Left kidney (tissue), 1 donor: ENCODE measurements at regions not wholly inside any gene's neighbourhood (a gene's known extent, or its start where the extent isn't known, plus 50 kb on each side); places are given as distances from the start of the nearest gene placed in this dataset.

Source experiments
- DNase-seq: peaks from one replicate; pipeline ENCODE4 v3.0.0-alpha.2; 2013

DNA sequence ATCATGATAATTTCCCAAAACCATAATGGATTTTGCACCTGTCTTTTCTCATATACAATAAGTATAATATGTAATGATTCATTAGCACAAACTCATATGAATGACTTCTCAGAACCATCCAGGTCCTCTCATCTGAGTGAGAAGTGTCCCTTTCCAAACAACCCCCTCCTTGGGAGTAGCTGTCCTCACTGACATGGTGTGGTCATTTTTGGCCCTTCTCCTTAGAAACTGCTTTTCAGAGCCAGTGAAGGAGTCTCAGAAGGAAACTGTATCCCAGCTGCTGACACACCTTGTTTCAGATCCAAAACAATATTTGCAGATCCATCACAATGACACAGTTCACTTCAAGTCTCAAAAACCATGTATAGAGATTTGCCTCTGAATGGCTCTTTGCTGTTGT, 95.5 kb downstream of the MIS18A start:
- no peak for DNase-seq

- DNase-seq: no peak
Measured at GRCh38 chr21:32182449-32182848, 96.4 kb downstream of the MIS18A start.

DNA sequence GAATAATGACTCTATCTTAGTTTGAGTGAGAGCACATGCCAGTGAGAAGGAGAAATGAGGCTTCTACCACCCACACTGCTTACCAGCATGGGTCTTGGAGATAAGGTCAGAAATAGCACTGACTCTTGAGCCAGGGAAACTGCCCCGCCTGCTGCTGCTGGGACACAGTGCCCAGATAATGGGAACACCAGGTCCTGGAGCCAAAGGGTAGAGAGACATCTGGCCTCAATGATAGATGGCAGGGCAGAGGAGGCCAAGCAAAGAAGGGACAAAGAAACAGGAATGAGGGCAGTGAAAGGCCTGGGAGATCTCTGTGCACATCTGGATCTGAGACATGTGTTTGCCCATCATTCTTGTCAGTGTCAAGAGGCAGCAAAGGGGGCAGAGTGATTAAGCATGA, 97.4 kb downstream of the MIS18A start:
- no peak for DNase-seq

GRCh38 chr21:32174819-32175218, 104.0 kb downstream of the MIS18A start:
- DNase-seq: no peak

DNA sequence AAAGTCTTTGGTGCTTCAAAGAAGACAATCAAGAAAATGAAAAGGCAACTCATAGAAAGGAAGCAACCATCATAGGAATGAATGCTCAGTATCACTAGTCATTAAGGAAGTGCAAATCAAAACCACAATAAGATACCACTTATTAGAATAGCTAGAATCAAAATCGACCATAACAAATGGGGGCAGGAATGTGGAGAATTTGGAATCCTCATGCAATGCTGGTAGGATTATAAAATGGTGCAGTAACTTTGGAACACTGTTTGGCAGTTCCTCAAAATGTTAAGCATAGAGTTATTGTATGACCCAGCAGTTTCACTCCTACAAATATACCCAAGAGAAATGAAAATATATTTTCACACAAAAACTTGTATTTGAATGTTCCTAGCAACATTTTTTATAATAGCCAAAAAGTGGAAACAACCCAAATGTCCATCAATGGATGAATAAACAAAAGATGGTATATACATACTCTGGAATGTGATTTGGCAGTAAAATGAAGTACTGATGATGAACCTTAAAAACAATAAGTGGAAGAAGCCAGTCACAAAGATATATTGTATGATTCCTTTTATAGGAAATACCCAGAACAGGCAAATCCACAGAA, 105.6 kb downstream of the MIS18A start:
- DNase-seq: no peak

DNA sequence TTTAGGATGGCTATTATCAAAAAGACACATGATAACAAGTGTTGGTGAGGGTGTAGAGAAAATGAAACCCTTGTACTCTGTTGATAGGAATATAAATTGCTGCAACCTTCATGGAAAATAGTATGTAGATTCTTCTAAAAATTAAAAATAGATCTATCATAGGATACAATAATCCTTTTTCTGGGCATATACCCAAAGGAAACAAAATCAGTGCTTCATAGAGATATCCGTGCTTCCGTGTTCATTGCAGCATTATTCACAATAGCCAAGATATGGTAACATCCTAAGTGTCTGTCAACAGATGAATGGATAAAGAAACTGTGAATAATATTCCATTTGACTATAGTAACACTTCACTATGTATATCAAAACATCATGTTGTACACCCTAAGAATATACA, 106.7 kb downstream of the MIS18A start:
- no peak for DNase-seq

DNA sequence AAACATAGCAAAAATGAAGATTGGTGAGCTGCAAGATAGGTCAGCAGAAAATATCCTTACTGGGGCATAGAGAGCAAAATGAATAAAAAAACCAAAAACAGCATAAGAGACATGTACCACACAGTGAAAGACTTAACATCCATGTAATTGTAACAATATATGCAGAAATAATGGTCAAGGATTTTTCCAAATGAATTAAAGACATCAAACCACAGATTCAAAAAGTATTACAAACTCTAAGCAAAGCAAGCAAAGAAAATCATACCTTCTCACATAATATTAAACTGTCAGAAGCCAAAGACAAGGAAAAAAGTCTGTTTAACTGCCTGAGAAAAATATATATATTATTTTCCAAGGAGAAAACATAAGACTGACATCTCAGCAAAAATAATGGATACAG, 111.3 kb downstream of the MIS18A start:
- DNase-seq: no peak

DNA sequence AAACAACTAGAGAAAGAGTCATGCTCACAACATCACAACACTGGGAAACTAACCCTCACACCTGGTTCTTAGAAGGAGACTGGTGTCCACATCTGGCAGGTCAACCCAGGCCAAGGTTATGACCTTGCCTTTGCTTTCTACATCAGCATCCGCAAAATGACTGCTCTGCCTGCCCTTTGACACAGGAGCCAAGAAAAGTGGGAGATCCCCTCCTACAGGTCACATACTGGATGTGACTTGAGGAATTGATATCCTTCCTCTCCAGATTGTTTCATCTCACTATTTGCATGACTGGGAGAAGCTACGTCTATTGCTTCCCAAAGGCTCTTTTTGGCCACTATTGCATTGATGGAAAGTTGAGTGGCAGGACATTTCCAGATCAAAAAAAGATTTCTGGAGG, 115.5 kb downstream of the MIS18A start:
- no peak for DNase-seq

DNA sequence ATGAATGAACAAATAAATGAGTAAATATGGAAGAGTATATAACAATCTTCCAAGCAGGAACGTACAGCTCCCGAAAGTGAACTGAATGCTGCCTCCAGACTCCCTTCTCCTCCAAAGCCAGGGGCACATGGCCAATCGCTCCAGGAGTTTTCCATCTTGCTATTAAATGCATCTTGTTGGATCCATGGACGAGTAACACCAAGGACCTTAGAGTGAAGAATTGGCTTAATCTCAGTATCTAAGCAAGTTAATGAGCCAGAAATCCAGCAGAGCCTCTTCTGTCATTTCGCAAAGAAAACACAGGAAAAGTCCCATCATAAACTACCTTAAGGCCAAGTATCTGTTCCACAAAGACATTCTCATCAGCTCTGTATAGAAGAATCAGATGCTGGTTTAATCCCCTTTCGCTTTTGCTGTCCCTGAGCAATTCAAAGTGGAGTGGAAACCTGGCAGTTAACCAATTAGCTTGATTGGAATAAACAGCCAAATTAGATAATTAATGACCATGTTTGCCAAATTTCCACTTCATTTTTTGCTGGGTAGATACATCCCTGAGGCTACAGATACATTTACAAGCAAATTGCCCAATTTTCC, 116.0 kb downstream of the MIS18A start:
- no peak for DNase-seq

DNA sequence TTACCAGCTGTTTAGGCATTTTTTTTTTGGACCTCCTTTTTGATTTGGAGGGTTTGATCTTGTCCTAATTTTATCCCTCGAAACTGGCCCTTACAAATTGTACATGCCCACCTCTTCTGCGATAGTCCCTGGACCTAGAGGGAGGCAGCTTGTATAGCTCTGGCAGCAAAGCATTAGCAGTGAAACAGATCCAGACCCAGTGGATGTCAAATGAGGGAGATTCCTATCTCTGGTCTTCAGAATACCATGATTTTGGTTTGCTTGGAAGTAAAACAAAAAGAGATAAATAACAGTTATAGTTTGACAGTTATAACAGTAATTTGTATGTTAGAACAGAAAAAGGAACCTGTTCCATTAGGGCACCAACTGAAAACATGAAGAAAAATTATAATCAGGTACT, 123.6 kb downstream of the MIS18A start:
- DNase-seq: no peak

DNA sequence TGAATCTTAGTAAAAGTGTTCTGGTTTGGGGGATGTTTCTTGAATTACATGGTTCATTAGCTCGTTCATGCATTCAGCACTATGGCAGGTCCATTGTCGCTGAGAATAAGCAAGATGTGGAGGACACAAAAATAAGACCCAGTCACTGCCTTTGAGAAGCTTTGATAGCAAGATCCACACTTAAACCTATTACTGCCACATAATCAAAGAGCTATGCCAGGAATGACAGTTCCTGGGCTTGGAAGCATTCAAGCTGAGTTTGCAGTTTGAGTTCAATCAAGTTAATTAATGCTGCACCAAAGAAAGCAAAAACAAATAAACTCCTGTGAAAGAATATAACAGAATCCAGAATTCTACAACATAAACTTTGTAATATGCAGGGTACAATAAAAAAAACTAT, 131.8 kb downstream of the MIS18A start:
- DNase-seq: no peak

DNA sequence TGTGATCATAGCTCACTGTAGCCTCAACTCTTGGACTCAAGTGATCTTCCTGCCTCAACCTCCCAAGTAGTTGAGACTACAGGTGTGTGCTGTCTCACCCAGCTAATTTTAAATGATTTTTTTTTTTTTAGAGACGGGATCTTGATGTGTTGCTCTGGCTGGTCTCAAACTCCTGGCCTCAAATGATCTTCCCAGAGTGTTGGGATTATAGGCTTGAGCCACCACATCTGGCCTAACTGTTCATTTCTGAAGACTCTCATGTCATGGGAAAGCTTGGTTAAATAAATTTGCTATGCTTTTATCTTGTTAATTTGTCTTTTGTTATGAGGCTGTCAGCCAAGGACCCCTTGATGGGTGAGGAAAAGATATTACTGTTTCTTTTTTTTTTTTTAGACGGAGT, 134.0 kb downstream of the MIS18A start:
- no peak for DNase-seq

DNA sequence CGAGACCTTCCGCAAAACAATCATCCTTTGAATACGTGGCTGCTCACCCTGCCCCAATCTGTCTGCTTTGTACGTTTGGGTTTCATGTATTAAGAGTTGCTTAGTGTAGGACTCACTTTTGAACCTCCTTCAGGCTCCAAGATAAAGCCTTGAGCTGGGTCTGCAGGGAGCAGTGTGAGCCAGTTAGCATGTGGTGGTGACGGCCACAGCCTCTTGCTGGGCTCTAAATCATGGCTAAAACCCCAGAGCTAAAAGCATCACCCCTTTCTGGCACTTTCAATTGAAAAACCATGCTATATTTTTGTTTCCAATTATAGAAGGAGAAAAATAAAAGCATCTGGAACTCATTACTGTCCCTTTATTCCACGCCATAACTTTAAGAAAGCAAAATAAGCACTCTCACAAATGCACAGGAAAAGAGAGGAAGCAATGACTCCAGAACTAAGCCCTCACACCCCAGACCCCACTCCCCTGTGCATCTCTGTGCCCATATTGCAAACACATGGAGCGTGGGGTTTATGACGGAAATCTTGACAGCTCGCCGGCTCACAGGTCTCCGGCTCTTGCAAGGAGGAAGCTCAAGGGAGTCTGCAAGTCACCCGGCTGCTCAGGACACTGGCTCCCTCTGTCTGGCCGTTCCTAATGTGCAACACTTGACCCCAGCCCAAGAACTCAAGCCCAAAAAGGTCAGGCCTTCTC, 135.5 kb downstream of the MIS18A start:
- peak; percentile 32 for DNase-seq

GRCh38 chr21:32141318-32141633, 137.6 kb downstream of the MIS18A start:
- DNase-seq: no peak

- DNase-seq: no peak
Measured at GRCh38 chr21:32140604-32141317, 138.1 kb downstream of the MIS18A start.

- no peak for DNase-seq
Measured at GRCh38 chr21:32140151-32140550, 138.7 kb downstream of the MIS18A start.

DNA sequence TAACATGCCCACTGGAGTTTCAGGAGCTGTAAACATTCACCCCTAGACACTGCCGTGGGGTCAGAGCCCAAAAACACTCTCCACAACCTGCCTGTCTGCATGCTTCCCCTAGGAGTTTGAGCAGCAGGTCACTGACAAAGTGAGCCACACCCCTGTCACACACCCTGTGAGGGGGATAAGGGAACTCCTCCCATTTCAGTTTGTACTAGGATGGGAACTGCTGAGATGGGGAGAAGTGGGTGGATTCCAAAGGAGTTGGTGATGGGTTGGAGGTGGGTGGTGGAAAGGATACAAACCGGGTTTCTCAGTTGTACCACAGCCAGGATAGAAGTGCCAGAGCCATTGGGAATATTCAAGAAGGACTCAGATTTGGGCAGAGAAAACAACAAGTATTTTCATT, 140.2 kb downstream of the MIS18A start:
- DNase-seq: no peak

GRCh38 chr21:32137931-32138330, 140.9 kb downstream of the MIS18A start:
- no peak for DNase-seq

DNA sequence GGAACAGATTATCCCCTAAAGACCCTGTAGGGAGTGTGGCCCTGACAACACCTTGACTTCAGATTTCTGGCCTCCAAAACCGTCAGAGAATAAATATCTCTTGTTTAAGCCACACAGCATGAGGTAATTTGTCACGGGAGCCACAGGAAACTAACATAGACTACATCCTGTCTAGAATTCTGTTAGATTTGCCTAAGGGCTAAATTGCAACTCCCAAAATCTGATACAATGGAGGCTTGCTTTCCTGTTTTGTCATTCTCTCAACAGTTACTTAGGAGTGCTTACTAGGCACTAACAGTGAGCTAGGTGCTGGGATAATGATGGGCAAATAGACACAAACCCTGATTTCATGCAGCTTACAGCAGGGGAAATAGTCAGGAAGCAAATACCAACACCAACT, 141.6 kb downstream of the MIS18A start:
- DNase-seq: no peak

DNA sequence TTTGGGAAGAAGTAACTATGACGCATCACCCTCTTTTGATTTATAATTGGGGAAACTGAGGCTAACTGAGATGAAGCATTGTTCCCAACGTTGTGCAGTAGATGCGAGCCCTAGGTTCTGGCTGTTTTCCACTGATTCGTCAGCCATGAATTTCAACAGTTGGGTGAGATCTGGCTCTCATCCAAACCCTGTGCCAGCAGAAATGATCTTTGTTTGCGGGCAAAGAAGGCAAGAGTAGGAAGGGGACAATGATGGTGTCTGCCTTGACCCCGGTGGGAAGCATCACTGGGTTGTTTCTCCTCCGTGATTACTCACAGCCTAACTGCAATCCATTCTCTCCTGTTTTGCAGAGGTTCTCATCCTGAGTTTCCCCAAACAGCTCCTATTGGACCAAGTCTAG, 142.3 kb downstream of the MIS18A start:
- no peak for DNase-seq

DNA sequence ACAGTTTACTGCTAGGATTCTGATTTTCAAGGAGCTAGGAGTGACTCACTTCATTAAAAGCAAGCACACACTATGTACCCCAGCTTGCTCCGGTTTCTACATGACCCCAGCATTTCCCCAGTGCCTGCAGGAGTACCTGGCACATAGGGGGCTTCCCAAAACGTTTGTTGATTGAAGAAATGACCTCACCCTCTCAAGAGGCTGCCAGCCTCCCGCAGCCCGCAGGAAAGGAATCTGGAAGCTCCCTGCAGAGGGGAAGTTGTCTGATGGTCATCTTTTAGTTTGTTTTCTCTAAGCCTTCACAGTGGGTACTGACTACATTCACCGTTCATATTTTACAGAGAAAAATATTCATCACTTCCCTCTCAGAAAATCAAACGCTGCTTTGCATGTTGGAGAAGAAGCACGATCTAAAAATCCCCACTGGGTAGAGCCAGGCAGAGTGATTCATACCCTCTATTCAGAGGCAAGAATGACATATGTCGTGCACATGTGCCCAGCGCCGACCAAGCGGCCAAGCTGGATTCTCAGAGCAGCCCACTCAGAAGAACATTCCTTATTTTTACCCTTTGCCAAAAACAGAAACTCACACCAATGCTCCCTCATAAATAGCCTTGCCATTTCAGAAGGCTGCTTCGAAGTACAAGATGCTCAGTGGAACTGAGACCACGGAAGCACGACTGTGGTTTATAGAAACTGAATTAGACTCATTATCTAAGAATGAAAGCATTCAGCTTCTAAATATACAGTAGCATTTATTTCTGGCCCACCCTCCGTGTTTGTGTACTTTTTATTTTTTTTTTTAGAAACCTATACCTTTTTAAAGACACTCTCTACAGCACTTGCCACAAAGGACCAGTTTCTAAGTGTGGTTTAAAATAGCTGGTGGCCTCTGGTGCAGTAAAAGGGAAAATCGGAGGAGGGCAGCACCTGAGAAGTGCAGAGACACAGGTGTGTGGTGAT, 143.2 kb downstream of the MIS18A start:
- no peak for DNase-seq

GRCh38 chr21:32134441-32135130, 144.3 kb downstream of the MIS18A start:
- DNase-seq: no peak
